ENCODE measurements at regions not wholly inside any gene's neighbourhood (a gene's known extent, or its start where the extent isn't known, plus 50 kb on each side); places are given as distances from the start of the nearest gene placed in this dataset.

DNA sequence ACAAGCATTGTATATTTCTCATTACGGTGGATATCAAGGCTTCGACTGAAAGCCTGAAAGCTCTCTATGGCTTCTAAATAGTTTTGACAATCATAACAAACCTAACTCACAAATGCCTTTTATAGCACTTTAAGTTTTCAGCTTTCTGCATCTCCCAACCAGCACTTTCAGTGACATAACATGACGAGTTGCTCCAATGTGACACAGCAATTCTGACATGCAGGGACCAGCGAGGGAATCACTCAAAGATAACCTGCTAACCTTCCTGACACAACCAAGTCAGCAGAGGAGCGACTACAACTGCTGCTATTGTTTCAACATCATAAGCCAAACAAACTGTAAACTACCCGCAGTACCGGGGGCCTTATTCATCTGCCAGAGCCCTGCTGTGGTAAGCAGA, 95.7 kb upstream of the CDH20 start:
- no peak overlapping the region for H3K56ac ChIP-seq (ENCODE audit: insufficient read length, low read depth, low read length)
- H4K5ac ChIP-seq (ENCODE audit: insufficient read length, low read depth, low read length) = no peak overlapping the region
- DNase-seq = no peak
- WGBS (ENCODE audit: extremely low coverage, insufficient read length, low lambda C conversion rate) = no CpG with 5 or more reads among the region's 7 CpGs
- H3K79me1 ChIP-seq (ENCODE audit: insufficient read depth, low read depth, low read length, poor library complexity, severe bottlenecking) = no peaks in the 10 kb centered on the region
- no peak overlapping the region for H3K18ac ChIP-seq (ENCODE audit: insufficient read length, low read depth, low read length)
- Mint-ChIP-seq H3K4me3 (no peak overlapping the region), H3K4me1 (no peaks in the 10 kb centered on the region), H3K36me3 (ENCODE audit: insufficient read depth in 1 of 3, low read depth in 3 of 3) (no peaks in the 10 kb centered on the region), H3K27ac (no peak overlapping the region), H3K27me3 (ENCODE audit: low read depth) (peaks cover 2% of the 10 kb centered on the region; the same call in 1 of the 2 replicates), H3K9me3 (no peaks in the 10 kb centered on the region; a peak in 2 of 5 replicates)
- H2BK15ac ChIP-seq (ENCODE audit: low read depth, low read length) = no peak overlapping the region
- H2BK12ac ChIP-seq (ENCODE audit: insufficient read length, low read depth, low read length) = no peak overlapping the region
- no peak overlapping the region for H2BK20ac ChIP-seq (ENCODE audit: low read depth, low read length, poor library complexity, severe bottlenecking)
- H2AFZ ChIP-seq (ENCODE audit: low read length) = no peak overlapping the region
- no peaks in the 10 kb centered on the region for H3K4me1 ChIP-seq (ENCODE audit: insufficient read depth, low read length)
- no peaks in the 10 kb centered on the region for H3K27me3 ChIP-seq (ENCODE audit: insufficient read depth, low read length)
- no peaks in the 10 kb centered on the region for H3K79me2 ChIP-seq (ENCODE audit: insufficient read depth, low read length)
- no peak overlapping the region for H4K8ac ChIP-seq (replicated peaks; ENCODE audit: insufficient read length, low read depth, low read length)
- no peaks in the 10 kb centered on the region for H3K9me3 ChIP-seq (ENCODE audit: control insufficient read depth, low read depth, low read length)
- H3K14ac ChIP-seq (ENCODE audit: insufficient read depth, low read length) = no peak overlapping the region
- no peak overlapping the region for H4K91ac ChIP-seq (ENCODE audit: insufficient read length, low read depth, low read length)
- TF ChIP-seq, protein P1, sequence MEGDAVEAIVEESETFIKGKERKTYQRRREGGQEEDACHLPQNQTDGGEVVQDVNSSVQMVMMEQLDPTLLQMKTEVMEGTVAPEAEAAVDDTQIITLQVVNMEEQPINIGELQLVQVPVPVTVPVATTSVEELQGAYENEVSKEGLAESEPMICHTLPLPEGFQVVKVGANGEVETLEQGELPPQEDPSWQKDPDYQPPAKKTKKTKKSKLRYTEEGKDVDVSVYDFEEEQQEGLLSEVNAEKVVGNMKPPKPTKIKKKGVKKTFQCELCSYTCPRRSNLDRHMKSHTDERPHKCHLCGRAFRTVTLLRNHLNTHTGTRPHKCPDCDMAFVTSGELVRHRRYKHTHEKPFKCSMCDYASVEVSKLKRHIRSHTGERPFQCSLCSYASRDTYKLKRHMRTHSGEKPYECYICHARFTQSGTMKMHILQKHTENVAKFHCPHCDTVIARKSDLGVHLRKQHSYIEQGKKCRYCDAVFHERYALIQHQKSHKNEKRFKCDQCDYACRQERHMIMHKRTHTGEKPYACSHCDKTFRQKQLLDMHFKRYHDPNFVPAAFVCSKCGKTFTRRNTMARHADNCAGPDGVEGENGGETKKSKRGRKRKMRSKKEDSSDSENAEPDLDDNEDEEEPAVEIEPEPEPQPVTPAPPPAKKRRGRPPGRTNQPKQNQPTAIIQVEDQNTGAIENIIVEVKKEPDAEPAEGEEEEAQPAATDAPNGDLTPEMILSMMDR (conservative IDR thresholded peaks at IDR 0.05) = no peak
- H3K27ac ChIP-seq (ENCODE audit: insufficient read length, low read depth, low read length) = no peak overlapping the region
- no peak overlapping the region for H2BK5ac ChIP-seq (ENCODE audit: insufficient read length, low read length)
- no peak overlapping the region for H3K4me2 ChIP-seq (ENCODE audit: insufficient read depth, insufficient read length, low read length)
- no peak overlapping the region for H3K4ac ChIP-seq (ENCODE audit: low read depth, low read length)
- H3K23ac ChIP-seq (ENCODE audit: insufficient read length, low read depth, low read length) = no peak overlapping the region
- no peak overlapping the region for H3T11ph ChIP-seq (ENCODE audit: low read length)
- H3K23me2 ChIP-seq (ENCODE audit: insufficient read length, low read depth, low read length, poor library complexity, severe bottlenecking) = no peaks in the 10 kb centered on the region
- no peak overlapping the region for H2BK120ac ChIP-seq (ENCODE audit: low read depth, low read length, poor library complexity, severe bottlenecking)
- no peak overlapping the region for H3K9ac ChIP-seq (ENCODE audit: extremely low read depth, insufficient read length, low read length)
- no peaks in the 10 kb centered on the region for H4K20me1 ChIP-seq (ENCODE audit: control insufficient read depth, insufficient read depth, insufficient read length)
- H2AK5ac ChIP-seq (ENCODE audit: insufficient read length, low read length) = no peak overlapping the region
